ENCODE measurements at regions not wholly inside any gene's neighbourhood (a gene's known extent, or its start where the extent isn't known, plus 50 kb on each side); places are given as distances from the start of the nearest gene placed in this dataset.

DNA sequence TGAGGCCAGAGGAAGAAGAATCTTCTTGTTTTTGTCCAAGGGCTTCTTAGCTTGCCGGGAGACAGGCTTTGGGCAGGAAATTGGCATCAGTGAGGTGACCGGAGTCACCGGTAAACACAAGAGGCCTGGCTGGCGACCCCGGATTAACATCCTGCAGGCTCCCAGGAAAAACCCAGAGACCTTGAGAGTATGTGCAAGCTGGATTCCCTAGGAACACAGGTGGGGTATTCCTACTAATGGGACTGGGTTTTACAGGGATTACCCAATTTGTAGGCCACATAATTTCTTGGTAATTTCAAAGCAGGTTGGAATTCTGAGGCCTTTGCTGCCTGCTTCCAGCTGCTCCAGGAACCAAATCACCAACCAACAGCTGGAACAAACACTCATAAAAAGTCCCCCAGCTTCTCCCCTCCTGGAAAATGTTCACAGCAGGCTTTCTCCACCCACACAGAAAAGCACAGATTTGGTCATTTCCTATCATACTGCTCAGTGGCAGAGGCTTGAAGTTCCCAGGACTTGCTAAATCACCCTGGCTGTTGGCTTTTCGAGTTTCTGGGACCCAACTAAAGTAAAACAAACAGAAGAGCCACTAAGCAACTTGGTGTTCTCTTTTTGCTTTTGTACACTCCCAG, 258.8 kb downstream of the IRF8 start:
- DNase-seq (ENCODE audit: low read depth) = no peak

DNA sequence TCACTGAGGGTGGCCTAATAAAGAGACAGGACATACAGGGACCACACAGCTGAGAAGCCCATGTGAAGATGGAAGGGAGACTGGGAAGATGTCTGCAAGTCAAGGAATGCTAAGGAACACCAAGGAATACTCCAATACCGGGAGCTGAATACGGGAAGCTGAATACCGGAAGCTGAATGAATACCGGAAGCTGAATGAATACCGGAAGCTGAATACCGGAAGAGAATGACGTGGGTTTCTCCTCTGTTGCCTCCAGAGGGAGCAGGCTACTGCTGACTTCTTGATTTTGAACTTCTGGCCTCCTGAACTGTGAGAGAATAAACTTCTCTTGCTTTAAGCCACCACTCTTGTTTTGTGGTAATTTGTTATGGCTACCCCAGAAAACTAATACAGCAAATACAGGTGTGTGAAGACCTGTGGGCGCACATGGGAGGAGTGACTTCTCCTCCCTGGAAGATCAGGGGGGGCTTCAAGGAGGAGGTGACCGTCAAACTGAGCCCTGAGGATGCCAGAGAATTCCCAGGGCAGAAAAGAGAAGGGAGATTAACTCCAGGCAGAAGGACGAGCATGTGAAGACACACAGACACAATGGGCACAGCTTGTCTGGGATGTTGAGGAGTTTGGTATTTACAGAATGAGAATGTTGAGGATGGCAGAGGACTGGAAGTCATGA, 259.9 kb downstream of the IRF8 start:
- DNase-seq (ENCODE audit: low read depth) = no peak

GRCh38 chr16:86165479-86165878, 266.5 kb downstream of the IRF8 start:
- DNase-seq (ENCODE audit: low read depth) = no peak

DNA sequence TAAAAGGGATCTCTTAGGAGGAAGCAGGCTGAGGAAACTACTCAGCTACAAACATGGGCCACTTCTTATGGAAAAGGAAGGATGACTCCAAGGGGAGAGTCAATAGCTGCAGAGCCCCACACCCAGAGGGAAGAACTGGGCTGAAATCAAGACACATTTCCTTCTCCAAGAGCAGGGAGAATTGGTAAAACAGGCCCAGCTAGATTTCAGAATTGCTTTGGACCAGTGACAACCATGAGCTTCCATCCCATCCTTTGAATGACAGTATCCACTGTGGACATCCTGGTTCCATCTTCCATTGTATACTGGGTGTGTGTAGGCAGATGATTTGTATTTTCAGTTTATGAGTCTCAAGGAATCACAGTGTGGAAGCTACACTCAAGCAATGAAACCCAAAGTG, 267.5 kb downstream of the IRF8 start:
- no peak for DNase-seq (ENCODE audit: low read depth)

DNA sequence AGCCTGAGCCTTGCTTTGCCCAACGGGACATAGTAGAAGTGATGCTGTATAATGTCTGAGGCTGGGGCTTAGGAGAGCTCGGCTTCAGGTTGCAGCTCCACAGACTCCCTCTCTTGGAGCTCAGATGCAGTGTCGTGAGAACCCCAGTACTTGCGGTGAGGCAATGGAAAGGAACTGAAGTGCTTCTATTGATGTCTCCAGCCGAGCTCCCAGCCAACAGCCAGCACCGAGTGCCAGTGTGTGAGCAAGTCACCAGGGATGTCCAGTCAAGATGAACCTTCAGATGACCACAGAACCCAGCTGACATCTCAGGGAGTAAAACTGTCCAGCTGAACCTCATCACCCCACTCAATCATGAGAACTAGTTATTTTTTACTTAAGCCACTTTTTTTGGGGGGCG, 268.1 kb downstream of the IRF8 start:
- no peak for DNase-seq (ENCODE audit: low read depth)

- no peak for DNase-seq (ENCODE audit: low read depth)
These were observed 271.8 kb downstream of the IRF8 start for GRCh38 chr16:86170720-86171119.

GRCh38 chr16:86171329-86171728, 272.4 kb downstream of the IRF8 start:
- DNase-seq (ENCODE audit: low read depth) = no peak

DNA sequence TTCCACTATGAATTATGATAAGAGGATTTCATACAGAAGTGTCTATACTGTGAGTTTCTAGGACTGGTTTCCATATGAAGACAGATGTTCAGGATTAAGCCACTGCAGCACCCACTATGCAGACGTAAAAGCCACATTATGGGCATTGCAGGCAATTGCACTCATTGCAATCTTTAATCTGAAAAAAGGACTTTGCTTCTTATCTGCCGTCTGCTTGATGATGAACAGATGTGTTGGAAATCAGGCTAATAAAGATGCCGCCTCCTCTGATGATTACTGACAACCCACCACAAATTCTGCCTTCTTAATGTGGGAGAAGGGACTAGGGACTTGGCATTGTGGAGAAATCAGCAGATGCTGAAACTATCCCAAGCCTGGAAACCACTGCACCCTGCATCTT, 276.9 kb downstream of the IRF8 start:
- no peak for DNase-seq (ENCODE audit: low read depth)

- no peak for DNase-seq (ENCODE audit: low read depth)
These were observed 277.5 kb downstream of the IRF8 start for GRCh38 chr16:86176462-86176861.

GRCh38 chr16:86180244-86180643, 281.3 kb downstream of the IRF8 start:
- DNase-seq (ENCODE audit: low read depth) = no peak

- no peak for DNase-seq (ENCODE audit: low read depth)
These were observed 281.8 kb downstream of the IRF8 start for GRCh38 chr16:86180780-86181179.

DNA sequence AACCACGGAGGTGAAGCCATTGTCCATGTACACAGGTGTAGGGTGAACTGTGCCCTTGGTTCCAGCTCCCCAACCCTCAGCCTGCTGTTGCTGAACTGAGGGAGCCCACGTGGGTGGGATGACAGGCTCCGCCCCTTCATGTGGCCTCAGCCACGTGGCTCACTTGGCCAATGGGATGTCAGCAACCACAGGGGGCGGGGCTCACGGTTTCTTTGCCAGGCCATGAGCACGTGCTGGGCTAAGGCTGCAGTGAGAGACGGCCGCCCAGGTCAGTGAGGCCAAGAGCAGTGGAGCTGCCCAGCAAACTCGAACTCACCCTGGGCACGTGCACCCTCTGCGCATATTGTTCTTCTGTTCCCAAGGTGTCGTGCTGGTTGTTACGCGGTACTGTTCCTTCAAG, 282.6 kb downstream of the IRF8 start:
- DNase-seq (ENCODE audit: low read depth) = no peak

GRCh38 chr16:86184185-86184584, 285.2 kb downstream of the IRF8 start:
- DNase-seq (ENCODE audit: low read depth) = no peak

- no peak for DNase-seq (ENCODE audit: low read depth)
These were observed 286.1 kb downstream of the IRF8 start for GRCh38 chr16:86185089-86185488.

DNA sequence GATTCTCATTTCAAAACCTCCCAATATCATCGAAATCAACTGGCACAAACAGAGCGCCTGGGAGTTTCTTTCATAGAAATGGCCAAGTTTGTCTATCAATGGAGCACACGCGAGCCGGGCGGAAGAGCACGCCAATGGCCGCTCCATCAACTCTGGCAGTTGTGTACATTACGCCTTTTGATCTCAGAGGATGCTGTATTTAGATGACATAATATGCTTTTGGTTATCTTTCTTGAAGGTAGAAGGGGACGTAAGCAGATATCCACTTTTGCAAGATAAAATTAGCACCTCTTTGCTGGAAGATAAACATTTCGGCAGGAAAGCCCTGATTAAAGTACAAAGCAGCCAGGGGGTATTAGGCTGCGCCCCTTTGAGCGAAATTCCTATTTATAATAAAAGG, 287.4 kb downstream of the IRF8 start:
- no peak for DNase-seq (ENCODE audit: low read depth)

GRCh38 chr16:86189934-86190333, 291.0 kb downstream of the IRF8 start:
- DNase-seq (ENCODE audit: low read depth) = no peak

DNA sequence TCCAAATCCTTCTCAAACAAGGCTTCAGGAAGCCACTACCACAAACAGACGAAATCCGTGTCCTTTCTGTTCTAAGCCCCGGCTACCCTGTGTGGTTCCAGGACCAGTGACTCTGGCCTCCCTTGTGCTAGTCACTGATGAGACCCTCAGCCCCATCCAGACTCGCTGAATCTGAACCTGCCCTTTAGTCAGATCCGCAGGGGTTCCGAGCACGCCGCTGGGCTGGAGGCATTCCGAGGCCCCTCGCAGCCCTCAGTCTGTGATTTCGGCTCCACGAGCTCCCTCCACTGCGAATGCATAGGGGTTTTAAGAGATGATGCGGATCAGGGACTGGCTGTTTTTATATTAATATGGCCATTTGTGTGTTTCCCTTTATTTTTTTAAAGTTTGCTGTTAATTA, 292.7 kb downstream of the IRF8 start:
- DNase-seq (ENCODE audit: low read depth) = no peak

GRCh38 chr16:86193528-86194193, 294.7 kb downstream of the IRF8 start:
- DNase-seq (ENCODE audit: low read depth) = no peak

GRCh38 chr16:86195863-86196630, 297.1 kb downstream of the IRF8 start:
- no peak for DNase-seq (ENCODE audit: low read depth)

DNA sequence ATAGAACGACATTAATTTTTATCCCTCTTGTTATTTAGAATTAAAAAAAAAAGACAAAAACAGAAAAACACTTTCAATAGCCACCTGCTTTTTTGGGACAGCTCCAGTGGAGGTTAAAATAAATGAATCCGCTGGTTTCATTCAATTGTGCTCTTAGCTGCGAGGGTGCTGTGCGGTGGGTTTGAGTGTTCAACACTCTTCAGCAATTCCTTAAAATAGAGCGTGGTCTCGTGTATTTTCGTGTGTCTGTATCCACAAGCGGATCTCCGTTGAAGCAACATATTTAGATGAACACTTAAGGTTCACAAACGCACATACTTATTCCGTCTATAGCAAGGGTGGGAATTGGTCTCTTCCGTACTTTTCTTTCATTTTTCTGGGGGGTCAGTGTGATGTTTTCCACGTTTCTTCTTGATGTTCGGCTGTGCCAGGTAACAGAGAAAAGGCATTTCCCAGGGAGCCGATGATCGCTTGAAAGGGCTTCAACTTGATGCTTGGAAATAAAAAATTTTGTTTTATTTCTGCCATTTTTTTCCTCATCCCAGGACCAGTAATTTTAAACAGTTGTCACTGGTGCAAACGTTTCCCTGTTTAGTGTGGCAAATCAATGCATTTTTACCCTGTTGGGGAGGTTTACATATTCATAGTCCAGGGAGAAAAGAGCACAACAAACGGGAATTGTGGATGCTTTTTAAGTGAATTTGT, 297.9 kb downstream of the IRF8 start:
- DNase-seq (ENCODE audit: low read depth) = no peak

GRCh38 chr16:86198206-86199118, 299.5 kb downstream of the IRF8 start:
- no peak for DNase-seq (ENCODE audit: low read depth)
